ENCODE measurements at regions not wholly inside any gene's neighbourhood (a gene's known extent, or its start where the extent isn't known, plus 50 kb on each side); places are given as distances from the start of the nearest gene placed in this dataset.

DNA sequence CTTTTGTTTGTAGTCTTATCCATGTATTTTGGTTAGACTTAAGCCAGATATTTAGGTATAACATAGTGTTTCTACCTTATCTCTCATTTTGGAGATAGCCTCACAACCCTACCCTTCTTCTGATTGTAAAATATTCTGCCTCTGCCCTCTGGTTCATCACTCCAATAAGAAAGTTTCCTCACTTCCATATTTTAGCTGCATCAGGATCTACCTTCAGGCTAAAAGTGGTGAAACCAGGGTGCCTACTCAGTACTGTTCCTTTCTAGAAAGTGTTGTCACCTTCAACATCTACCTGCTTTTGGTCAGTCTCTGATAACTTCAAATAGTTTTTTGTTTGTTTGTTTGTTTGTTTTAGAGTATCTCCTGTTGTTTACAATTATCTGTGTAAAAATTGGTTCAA lies 294.6 kb downstream of the ANXA1 start:
- BruUV-seq (replicated peaks): no TSS peak
- H2BK15ac ChIP-seq (ENCODE audit: low read depth, low read length): no peak overlapping the region
- no peak for DNase-seq
- ATAC-seq (ENCODE audit: low read depth): no peak
- no peak overlapping the region for H3K23ac ChIP-seq (ENCODE audit: low read depth, low read length)
- no peak overlapping the region for H3K27ac ChIP-seq (ENCODE audit: insufficient read depth, low read length)
- no peaks in the 10 kb centered on the region for H3K79me1 ChIP-seq (ENCODE audit: low read depth in 1 of 2, low read length in 2 of 2)
- H4K8ac ChIP-seq (ENCODE audit: low read depth in 2 of 2, low read length in 2 of 2): no peak overlapping the region
- H2AFZ ChIP-seq (replicated peaks; ENCODE audit: low read length, poor library complexity): no peak overlapping the region
- H3K36me3 ChIP-seq (ENCODE audit: control insufficient read depth, insufficient read depth, low read length): no peaks in the 10 kb centered on the region
- H3K4me2 ChIP-seq (ENCODE audit: low read depth, low read length): no peak overlapping the region
- intact Hi-C loops (cut with micrococcal nuclease): no loop called here
- CTCF ChIA-PET: no interaction called here
- H2AK9ac ChIP-seq (replicated peaks; ENCODE audit: low read depth, low read length, poor library complexity): no peak overlapping the region
- H3K9me1 ChIP-seq (ENCODE audit: insufficient read depth, low read length): no peaks in the 10 kb centered on the region
- no peak overlapping the region for H3K4me3 ChIP-seq (ENCODE audit: insufficient read depth, low read depth, low read length)
- H3K4ac ChIP-seq (ENCODE audit: low read depth, low read length): no peak overlapping the region
- no peaks in the 10 kb centered on the region for H3K9me3 ChIP-seq (ENCODE audit: control insufficient read depth, insufficient read depth, low read length)
- H2BK120ac ChIP-seq (ENCODE audit: low read depth, low read length): no peak overlapping the region
- POLR2A ChIA-PET (ENCODE audit: unreplicated experiment): no interaction called here
- no peaks in the 10 kb centered on the region for H3K27me3 ChIP-seq (ENCODE audit: control insufficient read depth, insufficient read depth, low read length)
- H4K5ac ChIP-seq (ENCODE audit: low read depth, low read length): no peak overlapping the region
- in situ Hi-C loops (cut with MboI; ENCODE audit: low sequenced_read_pairs): no loop called here
- no peak overlapping the region for H2BK20ac ChIP-seq (ENCODE audit: low read depth, low read length)
- H3K18ac ChIP-seq (ENCODE audit: low read depth, low read length): no peak overlapping the region
- no peak overlapping the region for H3K9ac ChIP-seq (ENCODE audit: low read depth, low read length)
- H2BK5ac ChIP-seq (ENCODE audit: low read depth, low read length, poor library complexity, severe bottlenecking): no peak overlapping the region
- H4K20me1 ChIP-seq (ENCODE audit: insufficient read depth, low read length): no peaks in the 10 kb centered on the region
- H2AK5ac ChIP-seq (ENCODE audit: low read depth, low read length): no peak overlapping the region
- no peak overlapping the region for H4K91ac ChIP-seq (ENCODE audit: insufficient read depth, low read depth, low read length)
- dilution Hi-C loops (cut with HindIII; ENCODE audit: low sequenced_read_pairs, unreplicated experiment): no loop called here
- TF ChIP-seq MAZ (IDR thresholded peaks at IDR 0.05; ENCODE audit: borderline replicate concordance, low read depth, low read length) (no peak), RCOR1 (IDR thresholded peaks at IDR 0.05; ENCODE audit: insufficient replicate concordance, low read length) (no peak), BHLHE40 (IDR thresholded peaks at IDR 0.05; ENCODE audit: low read depth, low read length) (no peak), MAFK (IDR thresholded peaks at IDR 0.05; ENCODE audit: low read depth, low read length) (no peak)
- TF ChIP-seq, protein P1, sequence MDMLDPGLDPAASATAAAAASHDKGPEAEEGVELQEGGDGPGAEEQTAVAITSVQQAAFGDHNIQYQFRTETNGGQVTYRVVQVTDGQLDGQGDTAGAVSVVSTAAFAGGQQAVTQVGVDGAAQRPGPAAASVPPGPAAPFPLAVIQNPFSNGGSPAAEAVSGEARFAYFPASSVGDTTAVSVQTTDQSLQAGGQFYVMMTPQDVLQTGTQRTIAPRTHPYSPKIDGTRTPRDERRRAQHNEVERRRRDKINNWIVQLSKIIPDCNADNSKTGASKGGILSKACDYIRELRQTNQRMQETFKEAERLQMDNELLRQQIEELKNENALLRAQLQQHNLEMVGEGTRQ (IDR thresholded peaks at IDR 0.05; ENCODE audit: low read depth, low read length): no peak
- TF ChIP-seq, protein P2, sequence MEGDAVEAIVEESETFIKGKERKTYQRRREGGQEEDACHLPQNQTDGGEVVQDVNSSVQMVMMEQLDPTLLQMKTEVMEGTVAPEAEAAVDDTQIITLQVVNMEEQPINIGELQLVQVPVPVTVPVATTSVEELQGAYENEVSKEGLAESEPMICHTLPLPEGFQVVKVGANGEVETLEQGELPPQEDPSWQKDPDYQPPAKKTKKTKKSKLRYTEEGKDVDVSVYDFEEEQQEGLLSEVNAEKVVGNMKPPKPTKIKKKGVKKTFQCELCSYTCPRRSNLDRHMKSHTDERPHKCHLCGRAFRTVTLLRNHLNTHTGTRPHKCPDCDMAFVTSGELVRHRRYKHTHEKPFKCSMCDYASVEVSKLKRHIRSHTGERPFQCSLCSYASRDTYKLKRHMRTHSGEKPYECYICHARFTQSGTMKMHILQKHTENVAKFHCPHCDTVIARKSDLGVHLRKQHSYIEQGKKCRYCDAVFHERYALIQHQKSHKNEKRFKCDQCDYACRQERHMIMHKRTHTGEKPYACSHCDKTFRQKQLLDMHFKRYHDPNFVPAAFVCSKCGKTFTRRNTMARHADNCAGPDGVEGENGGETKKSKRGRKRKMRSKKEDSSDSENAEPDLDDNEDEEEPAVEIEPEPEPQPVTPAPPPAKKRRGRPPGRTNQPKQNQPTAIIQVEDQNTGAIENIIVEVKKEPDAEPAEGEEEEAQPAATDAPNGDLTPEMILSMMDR (conservative IDR thresholded peaks at IDR 0.05; ENCODE audit: low read depth, low read length): no peak
- H3K4me1 ChIP-seq (ENCODE audit: control insufficient read depth, insufficient read depth, low read length): no peaks in the 10 kb centered on the region
- no peak overlapping the region for H3K14ac ChIP-seq (replicated peaks; ENCODE audit: low read depth, low read length)
- H3K56ac ChIP-seq (ENCODE audit: extremely low read depth, insufficient read depth, low read length): no peak overlapping the region

Data from IMR-90 (cell line).